ENCODE measurements at regions not wholly inside any gene's neighbourhood (a gene's known extent, or its start where the extent isn't known, plus 50 kb on each side); places are given as distances from the start of the nearest gene placed in this dataset.

DNA sequence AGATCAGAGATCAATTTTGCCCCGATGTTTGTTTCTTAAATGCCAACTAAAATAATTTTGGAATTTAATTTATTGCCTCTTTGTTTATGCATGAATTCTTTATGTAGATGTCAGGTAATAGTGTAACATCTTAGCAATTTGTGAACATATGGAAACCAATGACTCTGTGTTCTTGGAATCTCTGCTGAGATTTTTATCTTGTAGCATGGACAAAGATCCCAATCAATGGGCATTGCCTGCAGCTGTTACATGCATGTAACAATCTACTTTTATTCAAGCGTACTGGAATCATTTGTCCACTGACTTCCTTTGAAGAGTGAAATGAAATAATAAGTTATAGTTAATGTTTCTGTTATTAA is 61.6 kb upstream of the ARSJ start:
- TF ChIP-seq POLR2AphosphoS5 (IDR thresholded peaks at IDR 0.05; ENCODE audit: low read depth, low read length) (no peak), POLR2A (IDR thresholded peaks at IDR 0.05; ENCODE audit: low read depth, low read length) (no peak), TAF1 (IDR thresholded peaks at IDR 0.05; ENCODE audit: low read depth, low read length) (no peak), SPI1 (IDR thresholded peaks at IDR 0.05; ENCODE audit: low read depth, low read length) (no peak), PAX5 (IDR thresholded peaks at IDR 0.05; ENCODE audit: insufficient read depth, low read length, severe bottlenecking) (no peak)

Measured in GM12891 (cell line).